Neuronal stem cell (in vitro differentiated cells): ENCODE measurements at regions not wholly inside any gene's neighbourhood (a gene's known extent, or its start where the extent isn't known, plus 50 kb on each side); places are given as distances from the start of the nearest gene placed in this dataset.
"Not testable (repeated sequence)": the region's sequence is repeated elsewhere in the genome, so short reads cannot be mapped to it uniquely, and the experiment has no call there.

ENCODE experiments used
- DNase-seq: peaks from one replicate; pipeline ENCODE4 v3.0.0-alpha.2; 2013; ENCODE audit warnings: low spot score
- H2AFZ ChIP-seq: one replicate; pipeline ENCODE4 v1.6.1; 2013; ENCODE audit warnings: mild to moderate bottlenecking, low read length, inconsistent platforms
- H2AK5ac ChIP-seq: 2 replicates; pipeline ENCODE4 v1.6.1; 2013; ENCODE audit warnings: low read depth, mild to moderate bottlenecking, inconsistent platforms, low read length, moderate library complexity, mixed read lengths
- H2BK120ac ChIP-seq: 2 replicates; pipeline ENCODE4 v1.6.1; 2013; ENCODE audit warnings: low read depth, mild to moderate bottlenecking, inconsistent platforms, low read length, moderate library complexity, mixed read lengths
- H2BK12ac ChIP-seq: one replicate; pipeline ENCODE4 v1.6.1; 2013; ENCODE audit warnings: low read length, inconsistent platforms
- H2BK15ac ChIP-seq: 2 replicates; pipeline ENCODE4 v1.6.1; 2013; ENCODE audit warnings: mild to moderate bottlenecking, low read length, inconsistent platforms, mixed read lengths
- H2BK5ac ChIP-seq: one replicate; pipeline ENCODE4 v1.6.1; 2013; ENCODE audit warnings: inconsistent platforms, mild to moderate bottlenecking, low read length, moderate library complexity
- H3K14ac ChIP-seq: one replicate; pipeline ENCODE4 v1.6.1; 2013; ENCODE audit warnings: low read length, inconsistent platforms
- H3K18ac ChIP-seq: 2 replicates; pipeline ENCODE4 v1.6.1; 2013; ENCODE audit warnings: low read length, inconsistent platforms
- H3K23ac ChIP-seq: 2 replicates; pipeline ENCODE4 v1.6.1; 2013; ENCODE audit warnings: low read depth, mild to moderate bottlenecking, mixed read lengths, low read length, inconsistent platforms; ENCODE audit not compliant: poor library complexity
- H3K27ac ChIP-seq: replicated peaks from 3 replicates; pipeline ENCODE4 v1.5.1; 2013; ENCODE audit warnings: low read length, inconsistent platforms
- H3K27me3 ChIP-seq, 3 experiments: 2 replicates each; pipeline ENCODE4 v1.6.1; 2013; ENCODE audit warnings: low read length in 3 of 3, mild to moderate bottlenecking in 2 of 3, inconsistent platforms in 1 of 3, low read depth in 1 of 3, mixed read lengths in 1 of 3, moderate library complexity in 1 of 3; ENCODE audit not compliant: control insufficient read depth in 3 of 3, insufficient read depth in 3 of 3
- H3K36me3 ChIP-seq, 2 donors: replicated peaks in 1 of 2; 2 replicates each; pipeline ENCODE4 v1.6.1; 2013; ENCODE audit warnings: low read length in 2 of 2; ENCODE audit not compliant: control insufficient read depth in 2 of 2, insufficient read depth in 2 of 2
- H3K4ac ChIP-seq: 2 replicates; pipeline ENCODE4 v1.6.1; 2013; ENCODE audit warnings: inconsistent platforms, mild to moderate bottlenecking, low read length, moderate library complexity
- H3K4me1 ChIP-seq, 2 donors: 1 replicate in 1 of 2; 2 replicates in 1 of 2; pipeline ENCODE4 v1.6.1; 2013; ENCODE audit warnings: low read length in 2 of 2, low read depth in 1 of 2; ENCODE audit not compliant: control insufficient read depth in 2 of 2, insufficient read depth in 1 of 2
- H3K4me2 ChIP-seq: one replicate; pipeline ENCODE4 v1.6.1; 2013; ENCODE audit warnings: mild to moderate bottlenecking, low read length, inconsistent platforms; ENCODE audit not compliant: insufficient read depth, poor library complexity, severe bottlenecking
- H3K4me3 ChIP-seq, 2 donors: 2 replicates each; pipeline ENCODE4 v1.5.1; 2013; ENCODE audit warnings: low read length in 2 of 2, mild to moderate bottlenecking in 2 of 2, inconsistent platforms in 1 of 2, moderate library complexity in 1 of 2
- H3K79me1 ChIP-seq: one replicate; pipeline ENCODE4 v1.6.1; 2013; ENCODE audit warnings: low read depth, mild to moderate bottlenecking, inconsistent platforms, low read length, moderate library complexity
- H3K9ac ChIP-seq: one replicate; pipeline ENCODE4 v1.6.1; 2013; ENCODE audit warnings: mild to moderate bottlenecking, low read depth, low read length, inconsistent platforms; ENCODE audit not compliant: poor library complexity
- H3K9me3 ChIP-seq, 2 donors: replicated peaks in 1 of 2; 2 replicates each; pipeline versions ENCODE3 to v1.6.1; 2013; ENCODE audit warnings: low read length in 2 of 2, mild to moderate bottlenecking in 2 of 2, inconsistent platforms in 1 of 2, low read depth in 1 of 2, mixed read lengths in 1 of 2, moderate library complexity in 1 of 2; ENCODE audit not compliant: control insufficient read depth in 2 of 2, insufficient read depth in 1 of 2
- H4K8ac ChIP-seq: one replicate; pipeline ENCODE4 v1.6.1; 2013; ENCODE audit warnings: low read depth, mild to moderate bottlenecking, inconsistent platforms, low read length, moderate library complexity
- H4K91ac ChIP-seq: one replicate; pipeline ENCODE4 v1.6.1; 2013; ENCODE audit warnings: low read length, low read depth, mild to moderate bottlenecking, inconsistent platforms; ENCODE audit not compliant: poor library complexity
- WGBS, 2 donors: extraction: QIAGEN DNeasy Blood & Tissue Kit; methylation state at CpG; one replicate each; pipeline ENCODE4 v1.1.7; 2013; ENCODE audit warnings: missing lambda C conversion rate in 2 of 2, mixed read lengths in 1 of 2; ENCODE audit not compliant: insufficient read length in 2 of 2, insufficient replicate concordance in 1 of 2; ENCODE audit errors: extremely low coverage in 2 of 2; 5-methylcytosine and 5-hydroxymethylcytosine counted together

DNA sequence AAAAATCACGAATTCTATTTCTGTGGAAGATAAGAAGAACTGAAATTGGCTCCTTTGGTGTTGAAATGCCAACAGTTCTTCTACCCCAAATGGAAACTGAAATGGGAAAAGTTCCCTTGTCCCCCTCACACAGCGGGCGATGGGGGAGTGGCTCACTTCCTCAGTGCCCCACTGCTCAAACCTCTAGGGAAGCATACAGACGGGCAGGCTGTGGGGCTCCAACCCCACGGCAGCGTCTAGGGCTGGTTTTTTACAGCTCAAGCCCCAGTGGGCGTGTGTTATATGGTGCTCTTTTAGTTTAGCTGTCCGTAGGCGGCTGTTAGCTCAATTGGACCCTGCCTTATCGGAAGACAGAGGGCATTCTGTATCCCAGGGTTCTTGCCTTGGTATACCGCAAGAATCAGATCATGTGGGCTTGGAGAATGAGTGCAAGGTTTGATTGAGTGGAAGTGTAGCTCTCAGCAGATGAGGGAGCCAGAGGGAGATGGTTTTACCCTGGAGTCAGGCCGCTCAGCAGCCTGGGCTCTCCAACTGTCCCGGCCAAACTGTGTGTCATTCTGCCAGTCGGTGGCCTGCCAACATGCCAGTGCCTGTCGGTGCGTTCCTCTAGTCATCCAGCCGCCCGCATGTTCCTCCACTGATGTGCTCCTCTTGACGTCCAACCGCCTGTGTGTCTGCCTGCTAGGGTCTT is 166.3 kb upstream of the ZNF608 start:
- H3K4ac ChIP-seq = no peak overlapping the region
- H3K4me3 ChIP-seq = no peak overlapping the region
- peak overlapping the region; percentile 75 for H3K14ac ChIP-seq
- no peak overlapping the region for H3K23ac ChIP-seq
- peak overlapping the region; percentile 63 for H2BK15ac ChIP-seq
- no peak overlapping the region for H3K4me2 ChIP-seq
- no peak overlapping the region for H4K8ac ChIP-seq
- no CpG with 5 or more reads among the region's 20 CpGs for WGBS, 2 donors
- H2BK5ac ChIP-seq = no peak overlapping the region
- H3K79me1 ChIP-seq = no peaks in the 10 kb centered on the region
- H2BK12ac ChIP-seq = no peak overlapping the region
- H2AK5ac ChIP-seq = peak overlapping the region; percentile 77
- no peak for DNase-seq
- peak overlapping the region; percentile 0 for H2BK120ac ChIP-seq
- no peaks in the 10 kb centered on the region for H3K36me3 ChIP-seq
- H3K9ac ChIP-seq = no peak overlapping the region
- peak overlapping the region; percentile 84 for H3K18ac ChIP-seq
- H3K4me1 ChIP-seq = peaks cover 6 to 15% of the 10 kb centered on the region in 2 donors
- no peaks in the 10 kb centered on the region for H3K27me3 ChIP-seq
- no peak overlapping the region for H3K27ac ChIP-seq
- H3K9me3 ChIP-seq = peaks cover 0 to 3% of the 10 kb centered on the region in 2 donors
- no peak overlapping the region for H4K91ac ChIP-seq
- H2AFZ ChIP-seq = no peak overlapping the region

- H2BK5ac ChIP-seq = no peak overlapping the region
- H3K4ac ChIP-seq = no peak overlapping the region
- H2BK15ac ChIP-seq = peak overlapping the region; percentile 63
- H3K14ac ChIP-seq = peak overlapping the region; percentile 75
- no peak for DNase-seq
- H3K9ac ChIP-seq = no peak overlapping the region
- no peak overlapping the region for H4K91ac ChIP-seq
- H3K4me2 ChIP-seq = no peak overlapping the region
- H3K79me1 ChIP-seq = no peaks in the 10 kb centered on the region
- no peaks in the 10 kb centered on the region for H3K27me3 ChIP-seq
- H3K18ac ChIP-seq = peak overlapping the region; percentile 84
- no peak overlapping the region for H3K4me3 ChIP-seq
- no peak overlapping the region for H2AFZ ChIP-seq
- no peak overlapping the region for H3K23ac ChIP-seq
- H4K8ac ChIP-seq = no peak overlapping the region
- no CpG with 5 or more reads among the region's 2 CpGs for WGBS, 2 donors
- H3K27ac ChIP-seq = no peak overlapping the region
- H2AK5ac ChIP-seq = peak overlapping the region; percentile 77
- H2BK120ac ChIP-seq = peak overlapping the region; percentile 0
- no peaks in the 10 kb centered on the region for H3K36me3 ChIP-seq
- H3K9me3 ChIP-seq = peaks cover 0 to 3% of the 10 kb centered on the region in 2 donors
- H2BK12ac ChIP-seq = no peak overlapping the region
- peaks cover 6 to 15% of the 10 kb centered on the region in 2 donors for H3K4me1 ChIP-seq
Observed at GRCh38 chr5:124913329-124913653, 166.9 kb upstream of the ZNF608 start.

DNA sequence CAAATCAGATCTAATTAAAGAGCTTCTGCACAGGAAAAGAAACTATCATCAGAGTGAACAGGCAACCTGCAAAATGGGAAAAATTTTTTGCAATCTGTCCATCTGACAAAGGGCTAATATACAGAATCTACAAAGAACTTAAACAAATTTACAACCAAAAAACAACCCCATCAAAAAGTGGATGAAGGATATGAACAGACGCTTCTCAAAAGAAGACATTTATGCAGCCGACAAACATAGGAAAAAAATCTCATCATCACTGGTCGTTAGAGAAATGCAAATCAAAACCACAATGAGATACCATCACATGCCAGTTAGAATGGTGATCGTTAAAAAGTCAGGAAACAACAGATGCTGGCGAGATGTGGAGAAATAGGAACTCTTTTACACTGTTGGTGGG is 169.9 kb upstream of the ZNF608 start:
- not testable (repeated sequence) for H3K27me3 ChIP-seq, H3K18ac ChIP-seq, H3K23ac ChIP-seq, H3K27ac ChIP-seq, H2AFZ ChIP-seq, H3K79me1 ChIP-seq, H2BK120ac ChIP-seq, DNase-seq, H4K91ac ChIP-seq, H3K4ac ChIP-seq, H2AK5ac ChIP-seq, H3K9ac ChIP-seq, H3K36me3 ChIP-seq, H2BK12ac ChIP-seq, H4K8ac ChIP-seq, H2BK5ac ChIP-seq, H2BK15ac ChIP-seq, H3K4me2 ChIP-seq, H3K9me3 ChIP-seq, H3K4me3 ChIP-seq, H3K14ac ChIP-seq
- peaks cover 3 to 30% of the 10 kb centered on the region in 2 donors for H3K4me1 ChIP-seq
- no CpG with 5 or more reads among the region's 5 CpGs for WGBS, 2 donors

DNA sequence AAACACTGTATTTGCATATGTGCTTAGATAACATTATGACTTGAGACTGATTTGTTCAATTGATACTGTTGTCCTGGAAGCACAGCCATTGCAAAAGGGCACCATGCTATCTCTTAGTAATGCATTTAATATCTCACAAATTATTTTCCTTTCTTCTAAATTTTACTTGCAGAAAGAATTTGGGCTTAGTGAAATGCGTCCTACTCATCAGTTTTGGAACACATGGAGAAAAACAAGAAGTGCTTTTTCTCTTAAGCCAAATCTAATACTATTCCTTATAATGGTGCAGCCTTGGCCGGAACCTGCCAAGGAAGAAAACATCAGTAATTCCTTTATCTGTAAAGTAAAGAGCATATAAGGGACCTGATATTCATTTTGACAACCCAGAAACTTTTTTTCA is 172.2 kb upstream of the ZNF608 start:
- Histone ChIP-seq H4K91ac (no peak overlapping the region), H3K14ac (no peak overlapping the region), H2AFZ (no peak overlapping the region), H3K36me3 (no peaks in the 10 kb centered on the region), H3K27me3 (no peaks in the 10 kb centered on the region), H3K23ac (no peak overlapping the region), H3K4me2 (no peak overlapping the region), H3K9ac (no peak overlapping the region), H3K4ac (no peak overlapping the region), H2BK5ac (no peak overlapping the region), H2BK15ac (no peak overlapping the region), H3K18ac (no peak overlapping the region), H3K4me3 (no peak overlapping the region), H2BK12ac (no peak overlapping the region), H3K27ac (no peak overlapping the region), H3K79me1 (no peaks in the 10 kb centered on the region), H4K8ac (no peak overlapping the region), H3K4me1 (peaks cover 10 to 53% of the 10 kb centered on the region in 2 donors), H3K9me3 (peaks cover 0 to 3% of the 10 kb centered on the region in 2 donors), H2AK5ac (no peak overlapping the region), H2BK120ac (no peak overlapping the region)
- no peak for DNase-seq
- WGBS, 2 donors = no CpG with 5 or more reads among the region's 2 CpGs
